Kidney (tissue), 13 donors: ENCODE measurements at regions not wholly inside any gene's neighbourhood (a gene's known extent, or its start where the extent isn't known, plus 50 kb on each side); places are given as distances from the start of the nearest gene placed in this dataset.
A peak's percentile ranks its signal among the peaks of the same experiment; 100 is the strongest.

Experiments used
- DNase-seq, 5 donors: peaks; one replicate each; pipeline ENCODE4 v3.0.0-alpha.2; 2013 to 2020
- FAIRE-seq: peaks from 2 replicates; lab custom pipeline; 2012; peaks lifted over from hg19 to GRCh38; lab: Jason Lieb, UNC
- H3K27ac ChIP-seq, 2 donors: one replicate each; pipeline ENCODE4 v1.7.0; 2013; ENCODE audit warnings: low read depth in 2 of 2, low read length in 2 of 2, inconsistent platforms in 1 of 2
- H3K27me3 ChIP-seq: one replicate; pipeline ENCODE4 v1.7.1; 2013; ENCODE audit warnings: low read length, inconsistent platforms; ENCODE audit not compliant: control insufficient read depth, insufficient read depth
- H3K36me3 ChIP-seq, 3 donors: one replicate each; pipeline versions ENCODE4 v1.7.0 to v1.7.1; 2013; ENCODE audit warnings: low read length in 3 of 3, control low read depth in 1 of 3, inconsistent platforms in 1 of 3; ENCODE audit not compliant: insufficient read depth in 3 of 3, control insufficient read depth in 2 of 3
- H3K4me1 ChIP-seq, 3 donors: one replicate each; pipeline versions ENCODE4 v1.7.0 to v1.7.1; 2013; ENCODE audit warnings: low read length in 3 of 3, inconsistent platforms in 1 of 3, low read depth in 1 of 3; ENCODE audit not compliant: control insufficient read depth in 2 of 3, insufficient read depth in 2 of 3
- H3K4me3 ChIP-seq, 3 donors: one replicate each; pipeline versions ENCODE4 v1.7.0 to v1.8.1; 2013; ENCODE audit warnings: low read length in 3 of 3, control low read depth in 1 of 3, inconsistent platforms in 1 of 3
- H3K9ac ChIP-seq, 3 donors: one replicate each; pipeline versions ENCODE4 v1.7.0 to v1.7.1; 2013; ENCODE audit warnings: low read length in 3 of 3, control low read depth in 1 of 3, inconsistent platforms in 1 of 3
- H3K9me3 ChIP-seq, 3 donors: one replicate each; pipeline versions ENCODE4 v1.7.0 to v1.7.1; 2013; ENCODE audit warnings: low read length in 3 of 3, control low read depth in 1 of 3, inconsistent platforms in 1 of 3; ENCODE audit not compliant: control insufficient read depth in 2 of 3, insufficient read depth in 1 of 3
- CTCF ChIP-seq: IDR thresholded peaks from 3 replicates; pipeline ENCODE4 v1.5.1; 2012; ENCODE audit warnings: mild to moderate bottlenecking, moderate library complexity, borderline replicate concordance; ENCODE audit not compliant: insufficient read depth; ENCODE audit errors: extremely low read depth
- intact Hi-C: fragments of 100-400 bp; cut with DNase I; formaldehyde crosslinking; loops from one replicate; pipeline ENCODE4 v1.11.1; 2022
- donor health status: control.
- donor health status: control.
- donor health status: control.
- donor health status: control.
- donor health status: control.
- donor health status: DM: yes; HTN: yes; CAD: no.
- donor health status: Normal renal cell carcinoma (clear cell type).

- FAIRE-seq (no peak), DNase-seq (no peak)
- intact Hi-C loops, result no loop called here
- Histone ChIP-seq H3K9ac (no peak overlapping the region), H3K4me1 (no peaks in the 10 kb centered on the region), H3K27ac (no peak overlapping the region), H3K4me3 (no peak overlapping the region), H3K27me3 (no peaks in the 10 kb centered on the region), H3K9me3 (no peaks in the 10 kb centered on the region), H3K36me3 (no peaks in the 10 kb centered on the region)
- no peak for TF ChIP-seq CTCF
Measured at GRCh38 chr3:145785668-145786067, 375.3 kb downstream of the PLOD2 start.

- Histone ChIP-seq H3K27ac (no peak overlapping the region), H3K27me3 (no peaks in the 10 kb centered on the region), H3K9me3 (no peaks in the 10 kb centered on the region), H3K9ac (no peak overlapping the region), H3K4me1 (no peaks in the 10 kb centered on the region), H3K4me3 (no peak overlapping the region), H3K36me3 (no peaks in the 10 kb centered on the region)
- no peak for TF ChIP-seq CTCF
- intact Hi-C loops, result no loop called here
- FAIRE-seq, result no peak
- DNase-seq, result no peak
Measured at GRCh38 chr3:145798007-145798406, 363.0 kb downstream of the PLOD2 start.

- no peak for TF ChIP-seq CTCF
- H3K27ac ChIP-seq, result no peak overlapping the region
- H3K27me3 ChIP-seq, result no peaks in the 10 kb centered on the region
- H3K9me3 ChIP-seq, result no peaks in the 10 kb centered on the region
- no peak overlapping the region for H3K4me3 ChIP-seq
- DNase-seq (peak in 2 of 5 donors; percentile 23), FAIRE-seq (no peak)
- H3K4me1 ChIP-seq, result no peaks in the 10 kb centered on the region
- no peaks in the 10 kb centered on the region for H3K36me3 ChIP-seq
- H3K9ac ChIP-seq, result no peak overlapping the region
- intact Hi-C loops, result no loop called here
Measured at GRCh38 chr3:145798696-145799537, 362.1 kb downstream of the PLOD2 start.
